CD8-positive, alpha-beta memory T cell (primary cell): ENCODE measurements at regions not wholly inside any gene's neighbourhood (a gene's known extent, or its start where the extent isn't known, plus 50 kb on each side); places are given as distances from the start of the nearest gene placed in this dataset.

Experiments used
- CTCF ChIA-PET: fragments of 350-600 bp; sonication (Branson Sonifier 250); formaldehyde crosslinking; loops from one replicate; lab custom pipeline; 2021; ENCODE audit warnings: antibody characterized with exemption; lab: Charles Lee
- POLR2A ChIA-PET: fragments of 350-600 bp; sonication (Branson Sonifier 250); formaldehyde crosslinking; loops from one replicate; lab custom pipeline; 2021; ENCODE audit warnings: antibody characterized with exemption; lab: Charles Lee
- DNase-seq, 5 donors: peaks; one replicate each; pipeline versions ENCODE4 v3.0.0 to v3.0.0-alpha.2; 2020 to 2022; ENCODE audit warnings: mixed read lengths in 1 of 5
- H3K27ac ChIP-seq: one replicate; pipeline ENCODE4 v1.7.0; 2013; ENCODE audit warnings: low read depth, mild to moderate bottlenecking, low read length, moderate library complexity
- H3K27me3 ChIP-seq: 2 replicates; pipeline ENCODE4 v1.7.0; 2013; ENCODE audit warnings: low read length, mild to moderate bottlenecking; ENCODE audit not compliant: insufficient read depth, poor library complexity, severe bottlenecking
- H3K36me3 ChIP-seq: 2 replicates; pipeline ENCODE4 v1.7.0; 2013; ENCODE audit warnings: mild to moderate bottlenecking, low read length, moderate library complexity; ENCODE audit not compliant: insufficient read depth
- H3K4me1 ChIP-seq: 2 replicates; pipeline ENCODE4 v1.7.0; 2013; ENCODE audit warnings: mild to moderate bottlenecking, low read length, moderate library complexity; ENCODE audit not compliant: insufficient read depth
- H3K4me3 ChIP-seq: 2 replicates; pipeline ENCODE4 v1.7.0; 2013; ENCODE audit warnings: mild to moderate bottlenecking, low read length
- H3K9me3 ChIP-seq: 2 replicates; pipeline ENCODE4 v1.7.0; 2013; ENCODE audit warnings: mild to moderate bottlenecking, low read length
- H3K27ac Mint-ChIP-seq, 8 donors: one replicate each; pipeline ENCODE4 v1.8.0; 2020 to 2021; ENCODE audit warnings: mixed read lengths in 8 of 8, mild to moderate bottlenecking in 6 of 8, inconsistent platforms in 3 of 8, moderate library complexity in 3 of 8
- H3K27me3 Mint-ChIP-seq, 2 donors: one replicate each; pipeline ENCODE4 v1.8.0; 2020 to 2021; ENCODE audit warnings: mixed read lengths in 2 of 2, mild to moderate bottlenecking in 1 of 2, moderate library complexity in 1 of 2
- H3K36me3 Mint-ChIP-seq, 3 donors: one replicate each; pipeline ENCODE4 v1.8.0; 2020 to 2021; ENCODE audit warnings: mixed read lengths in 3 of 3, inconsistent platforms in 1 of 3, mild to moderate bottlenecking in 1 of 3
- H3K4me1 Mint-ChIP-seq, 3 donors: one replicate each; pipeline ENCODE4 v1.8.0; 2020 to 2021; ENCODE audit warnings: mixed read lengths in 3 of 3, inconsistent platforms in 1 of 3, mild to moderate bottlenecking in 1 of 3
- H3K4me3 Mint-ChIP-seq, 7 donors: one replicate each; pipeline ENCODE4 v1.8.0; 2020 to 2021; ENCODE audit warnings: mixed read lengths in 7 of 7, mild to moderate bottlenecking in 6 of 7, moderate library complexity in 4 of 7, inconsistent platforms in 2 of 7
- H3K9me3 Mint-ChIP-seq, 5 donors: one replicate each; pipeline ENCODE4 v1.8.0; 2020 to 2022; ENCODE audit warnings: mixed read lengths in 5 of 5, mild to moderate bottlenecking in 3 of 5, moderate library complexity in 2 of 5, inconsistent platforms in 1 of 5

GRCh38 chr5:18069790-18070189, 435.5 kb downstream of the TAF11L14 start:
- Mint-ChIP-seq H3K27ac (no peak overlapping the region), H3K4me1 (no peaks in the 10 kb centered on the region), H3K9me3 (peaks cover 2 to 18% (median 10%) of the 10 kb centered on the region in 5 donors), H3K4me3 (no peak overlapping the region), H3K27me3 (no peaks in the 10 kb centered on the region), H3K36me3 (peaks cover 0 to 2% (median 0%) of the 10 kb centered on the region in 3 donors)
- no peak overlapping the region for H3K4me3 ChIP-seq
- no peaks in the 10 kb centered on the region for H3K4me1 ChIP-seq
- no peak overlapping the region for H3K27ac ChIP-seq
- no peaks in the 10 kb centered on the region for H3K27me3 ChIP-seq
- no peak for DNase-seq
- H3K36me3 ChIP-seq: no peaks in the 10 kb centered on the region
- CTCF ChIA-PET: no interaction called here
- H3K9me3 ChIP-seq: no peaks in the 10 kb centered on the region
- POLR2A ChIA-PET: no interaction called here

- Mint-ChIP-seq H3K4me3 (no peak overlapping the region), H3K9me3 (peaks cover 4 to 28% (median 8%) of the 10 kb centered on the region in 5 donors), H3K36me3 (peaks cover 0 to 2% (median 0%) of the 10 kb centered on the region in 3 donors), H3K27me3 (no peaks in the 10 kb centered on the region), H3K4me1 (no peaks in the 10 kb centered on the region), H3K27ac (no peak overlapping the region)
- H3K4me1 ChIP-seq: no peaks in the 10 kb centered on the region
- CTCF ChIA-PET: no interaction called here
- no peak overlapping the region for H3K4me3 ChIP-seq
- no peaks in the 10 kb centered on the region for H3K9me3 ChIP-seq
- POLR2A ChIA-PET: no interaction called here
- no peak for DNase-seq
- no peak overlapping the region for H3K27ac ChIP-seq
- H3K27me3 ChIP-seq: no peaks in the 10 kb centered on the region
- no peaks in the 10 kb centered on the region for H3K36me3 ChIP-seq
These were observed 438.3 kb downstream of the TAF11L14 start for GRCh38 chr5:18072600-18072999.

GRCh38 chr5:18074961-18075360, 440.7 kb downstream of the TAF11L14 start:
- Histone ChIP-seq H3K4me3 (no peak overlapping the region), H3K27me3 (no peaks in the 10 kb centered on the region), H3K4me1 (no peaks in the 10 kb centered on the region), H3K36me3 (no peaks in the 10 kb centered on the region), H3K27ac (no peak overlapping the region), H3K9me3 (peaks cover 3% of the 10 kb centered on the region)
- ChIA-PET POLR2A (no interaction called here), CTCF (no interaction called here)
- H3K4me1 Mint-ChIP-seq: no peaks in the 10 kb centered on the region
- no peak overlapping the region for H3K4me3 Mint-ChIP-seq
- H3K9me3 Mint-ChIP-seq: peaks cover 4 to 28% (median 8%) of the 10 kb centered on the region in 5 donors
- H3K36me3 Mint-ChIP-seq: peaks cover 0 to 2% (median 0%) of the 10 kb centered on the region in 3 donors
- DNase-seq: no peak
- H3K27me3 Mint-ChIP-seq: peaks cover 0 to 3% of the 10 kb centered on the region in 2 donors
- no peak overlapping the region for H3K27ac Mint-ChIP-seq

DNA sequence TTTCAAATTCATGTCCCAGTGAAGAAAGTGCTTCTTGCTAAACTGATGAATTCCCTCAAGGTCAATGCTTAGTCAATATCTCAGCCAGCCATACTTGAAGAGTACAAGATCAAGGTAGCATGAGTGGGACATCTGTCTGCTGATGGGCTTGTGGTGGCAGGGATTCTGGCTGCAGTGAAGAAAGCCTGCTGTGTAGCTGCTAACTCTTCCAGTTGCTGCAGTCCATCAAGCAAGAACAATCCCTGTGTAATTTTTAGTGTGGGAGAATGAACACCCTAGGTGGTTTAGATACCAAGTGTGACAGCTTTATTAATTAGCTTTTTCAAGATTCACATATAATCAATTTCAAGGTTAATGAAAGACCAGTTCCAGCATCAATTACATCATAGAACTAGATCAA, 443.9 kb downstream of the TAF11L14 start:
- no peaks in the 10 kb centered on the region for H3K4me1 Mint-ChIP-seq
- Histone ChIP-seq H3K4me3 (no peak overlapping the region), H3K36me3 (no peaks in the 10 kb centered on the region), H3K4me1 (no peaks in the 10 kb centered on the region), H3K27me3 (no peaks in the 10 kb centered on the region), H3K9me3 (peaks cover 3% of the 10 kb centered on the region), H3K27ac (no peak overlapping the region)
- H3K27ac Mint-ChIP-seq: no peak overlapping the region
- H3K36me3 Mint-ChIP-seq: no peaks in the 10 kb centered on the region
- H3K9me3 Mint-ChIP-seq: peaks cover 4 to 29% (median 8%) of the 10 kb centered on the region in 5 donors
- no peak for DNase-seq
- ChIA-PET CTCF (no interaction called here), POLR2A (no interaction called here)
- peaks cover 0 to 3% of the 10 kb centered on the region in 2 donors for H3K27me3 Mint-ChIP-seq
- H3K4me3 Mint-ChIP-seq: no peak overlapping the region

DNA sequence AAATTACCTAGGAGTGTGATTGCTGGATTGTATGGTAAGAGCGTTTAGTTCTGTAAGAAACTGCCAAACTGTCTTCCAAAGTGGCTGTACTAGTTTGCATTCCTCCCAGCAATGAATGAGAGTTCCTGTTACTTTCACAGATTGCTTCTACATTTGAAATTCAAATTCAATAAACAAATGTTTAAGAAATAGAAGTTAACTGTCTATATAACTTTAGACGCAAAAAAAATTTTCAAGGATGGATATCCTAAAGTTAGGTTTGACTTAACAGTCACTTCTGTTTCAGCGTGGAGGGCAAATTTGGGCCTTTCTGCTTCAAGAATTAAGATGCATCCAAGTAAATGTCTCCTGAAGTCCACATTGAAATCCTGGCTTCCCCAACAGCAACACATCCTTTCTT, 445.6 kb downstream of the TAF11L14 start:
- Histone ChIP-seq H3K4me1 (no peaks in the 10 kb centered on the region), H3K9me3 (peaks cover 3% of the 10 kb centered on the region), H3K27me3 (no peaks in the 10 kb centered on the region), H3K27ac (no peak overlapping the region), H3K36me3 (no peaks in the 10 kb centered on the region), H3K4me3 (no peak overlapping the region)
- no peak overlapping the region for H3K4me3 Mint-ChIP-seq
- H3K27ac Mint-ChIP-seq: no peak overlapping the region
- H3K4me1 Mint-ChIP-seq: no peaks in the 10 kb centered on the region
- ChIA-PET POLR2A (no interaction called here), CTCF (no interaction called here)
- H3K36me3 Mint-ChIP-seq: no peaks in the 10 kb centered on the region
- H3K9me3 Mint-ChIP-seq: peaks cover 4 to 23% (median 6%) of the 10 kb centered on the region in 5 donors
- peaks cover 0 to 3% of the 10 kb centered on the region in 2 donors for H3K27me3 Mint-ChIP-seq
- DNase-seq: no peak

DNA sequence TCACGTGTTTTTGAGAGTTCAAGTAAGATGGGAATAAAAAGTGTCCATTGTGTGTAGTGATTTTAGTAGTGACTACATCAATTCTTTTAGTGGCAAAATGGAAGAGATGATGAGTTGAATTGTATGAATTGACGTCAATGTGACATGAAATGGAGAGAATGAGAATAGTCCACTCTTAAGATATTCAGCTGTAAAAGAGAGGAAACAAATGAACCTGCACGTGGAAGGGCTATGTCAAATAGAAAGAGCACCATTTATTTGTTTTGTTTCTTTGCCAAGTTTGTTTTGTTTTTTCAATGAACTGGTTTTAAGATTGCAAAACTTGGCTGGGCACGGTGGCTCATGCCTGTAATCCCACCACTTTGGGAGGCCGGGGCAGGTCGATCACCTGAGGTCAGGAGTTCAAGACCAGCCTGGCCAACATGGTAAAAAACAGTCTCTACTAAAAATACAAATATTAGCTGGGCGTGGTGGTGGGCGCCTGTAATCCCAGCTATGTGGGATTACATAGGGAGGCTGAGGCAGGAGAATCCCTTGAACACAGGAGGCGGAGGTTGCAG, 453.8 kb downstream of the TAF11L14 start:
- ChIA-PET CTCF (no interaction called here), POLR2A (no interaction called here)
- DNase-seq: no peak
- H3K27ac Mint-ChIP-seq: no peak overlapping the region
- no peaks in the 10 kb centered on the region for H3K27me3 Mint-ChIP-seq
- no peaks in the 10 kb centered on the region for H3K4me1 Mint-ChIP-seq
- Histone ChIP-seq H3K9me3 (no peaks in the 10 kb centered on the region), H3K36me3 (no peaks in the 10 kb centered on the region), H3K27ac (no peak overlapping the region), H3K4me1 (no peaks in the 10 kb centered on the region), H3K4me3 (no peak overlapping the region), H3K27me3 (no peaks in the 10 kb centered on the region)
- H3K9me3 Mint-ChIP-seq: peaks cover 2 to 24% (median 6%) of the 10 kb centered on the region in 5 donors
- H3K4me3 Mint-ChIP-seq: no peak overlapping the region
- peaks cover 0 to 2% (median 0%) of the 10 kb centered on the region in 3 donors for H3K36me3 Mint-ChIP-seq

- Mint-ChIP-seq H3K4me1 (no peaks in the 10 kb centered on the region), H3K27ac (no peak overlapping the region), H3K4me3 (no peak overlapping the region), H3K27me3 (no peaks in the 10 kb centered on the region), H3K9me3 (peaks cover 6 to 27% (median 13%) of the 10 kb centered on the region in 5 donors), H3K36me3 (peaks cover 0 to 2% (median 0%) of the 10 kb centered on the region in 3 donors)
- POLR2A ChIA-PET: no interaction called here
- H3K27ac ChIP-seq: no peak overlapping the region
- no peaks in the 10 kb centered on the region for H3K9me3 ChIP-seq
- DNase-seq: no peak
- H3K4me1 ChIP-seq: no peaks in the 10 kb centered on the region
- H3K27me3 ChIP-seq: no peaks in the 10 kb centered on the region
- no peak overlapping the region for H3K4me3 ChIP-seq
- H3K36me3 ChIP-seq: no peaks in the 10 kb centered on the region
- CTCF ChIA-PET: no interaction called here
These were observed 455.9 kb downstream of the TAF11L14 start for GRCh38 chr5:18090177-18090576.

GRCh38 chr5:18091142-18091541, 456.9 kb downstream of the TAF11L14 start:
- Mint-ChIP-seq H3K27me3 (no peaks in the 10 kb centered on the region), H3K9me3 (peaks cover 8 to 24% (median 13%) of the 10 kb centered on the region in 5 donors), H3K4me3 (no peak overlapping the region), H3K4me1 (no peaks in the 10 kb centered on the region), H3K27ac (no peak overlapping the region), H3K36me3 (peaks cover 0 to 2% (median 0%) of the 10 kb centered on the region in 3 donors)
- no peaks in the 10 kb centered on the region for H3K9me3 ChIP-seq
- POLR2A ChIA-PET: no interaction called here
- H3K4me3 ChIP-seq: no peak overlapping the region
- H3K4me1 ChIP-seq: no peaks in the 10 kb centered on the region
- H3K27me3 ChIP-seq: no peaks in the 10 kb centered on the region
- no peaks in the 10 kb centered on the region for H3K36me3 ChIP-seq
- H3K27ac ChIP-seq: no peak overlapping the region
- DNase-seq: no peak
- CTCF ChIA-PET: no interaction called here
